HG02623 (cell line): ENCODE measurements at regions not wholly inside any gene's neighbourhood (a gene's known extent, or its start where the extent isn't known, plus 50 kb on each side); places are given as distances from the start of the nearest gene placed in this dataset.

Experiments used
- ATAC-seq: cut with Tn5 transposase; IDR thresholded peaks from one replicate; pipeline ENCODE4 v1.9.1; 2021; ENCODE audit warnings: moderate library complexity; ENCODE audit not compliant: unreplicated experiment

DNA sequence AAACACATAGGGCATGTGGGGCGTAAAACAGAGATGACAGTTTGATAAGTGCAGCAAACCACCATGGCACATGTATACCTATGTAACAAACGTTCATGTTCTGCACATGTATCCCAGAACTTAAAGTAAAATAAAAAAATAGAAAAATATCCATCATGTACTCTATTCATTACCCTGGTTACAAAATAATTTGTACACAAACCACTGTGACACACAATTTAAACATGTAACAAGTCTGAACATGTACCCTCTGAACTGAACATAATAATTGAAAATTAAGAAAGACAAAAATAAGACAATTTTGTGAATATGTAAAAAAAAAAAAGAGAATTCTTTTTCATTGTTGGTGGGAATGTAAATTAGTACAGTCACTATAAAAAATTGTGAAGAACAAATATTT lies 379.2 kb downstream of the KDM5D start:
- no peak for ATAC-seq

- ATAC-seq = peak; percentile 38
Measured at GRCh38 chrY:19357249-19357648, 387.3 kb downstream of the KDM5D start.

DNA sequence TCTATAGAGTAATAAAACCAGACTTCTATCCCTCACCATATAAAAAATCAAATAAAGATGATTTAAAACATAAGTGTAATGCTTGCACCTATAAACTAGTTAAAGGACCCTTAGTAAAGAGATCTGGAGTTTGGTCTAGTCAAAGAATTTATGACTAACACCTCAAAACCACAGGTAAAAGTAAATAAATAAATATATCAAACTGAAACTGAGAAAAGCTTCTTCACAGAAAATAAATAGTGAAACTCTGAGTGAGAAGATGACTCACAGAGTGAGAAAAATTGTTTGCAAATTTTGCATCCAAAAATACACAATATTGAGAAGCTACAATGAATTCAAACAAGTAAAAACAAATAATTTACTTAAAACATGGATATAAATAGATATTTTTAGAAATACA lies 387.8 kb downstream of the KDM5D start:
- peak; percentile 73 for ATAC-seq

- no peak for ATAC-seq
Measured at GRCh38 chrY:19354857-19355173, 389.7 kb downstream of the KDM5D start.

GRCh38 chrY:19354061-19354856 lies 390.3 kb downstream of the KDM5D start:
- ATAC-seq = no peak

DNA sequence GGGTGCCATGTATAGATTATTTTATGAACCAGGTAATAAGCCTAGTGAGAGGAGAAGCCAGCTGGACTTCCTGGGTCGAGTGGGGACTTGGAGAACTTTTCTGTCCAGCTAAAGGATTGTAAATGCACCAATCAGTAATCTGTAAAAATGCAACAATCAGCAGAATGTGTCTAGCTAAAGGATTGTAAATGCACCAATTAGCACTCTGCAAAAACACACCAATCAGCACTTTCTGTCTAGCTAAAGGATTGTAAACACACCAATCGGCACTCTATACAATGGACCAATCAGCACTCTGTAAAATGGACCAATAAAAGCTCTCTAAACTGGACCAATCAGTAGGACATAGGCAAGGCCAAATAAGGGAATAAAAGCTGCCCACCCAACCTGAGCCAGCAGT lies 392.9 kb downstream of the KDM5D start:
- ATAC-seq = no peak

- no peak for ATAC-seq
Measured at GRCh38 chrY:19321701-19322100, 422.8 kb downstream of the KDM5D start.

DNA sequence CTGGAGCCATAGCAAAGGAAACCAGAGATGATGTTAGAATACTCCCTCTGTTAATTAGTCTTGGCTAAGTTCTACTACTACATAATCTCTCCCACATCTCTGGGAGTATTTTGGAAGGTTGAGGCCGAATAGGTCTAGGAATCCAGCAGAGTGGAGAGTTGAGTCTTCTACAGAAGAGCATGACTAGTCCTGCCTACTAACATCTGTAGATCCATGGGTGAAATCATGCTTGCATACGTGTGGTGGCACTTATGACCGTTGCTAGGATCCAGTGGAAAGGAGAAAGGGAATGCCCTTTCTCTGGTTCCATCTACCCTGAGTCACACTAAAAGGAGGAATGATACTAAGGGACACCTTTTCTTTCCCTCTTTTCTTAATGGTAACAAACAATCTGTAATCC lies 425.4 kb downstream of the KDM5D start:
- ATAC-seq = no peak

DNA sequence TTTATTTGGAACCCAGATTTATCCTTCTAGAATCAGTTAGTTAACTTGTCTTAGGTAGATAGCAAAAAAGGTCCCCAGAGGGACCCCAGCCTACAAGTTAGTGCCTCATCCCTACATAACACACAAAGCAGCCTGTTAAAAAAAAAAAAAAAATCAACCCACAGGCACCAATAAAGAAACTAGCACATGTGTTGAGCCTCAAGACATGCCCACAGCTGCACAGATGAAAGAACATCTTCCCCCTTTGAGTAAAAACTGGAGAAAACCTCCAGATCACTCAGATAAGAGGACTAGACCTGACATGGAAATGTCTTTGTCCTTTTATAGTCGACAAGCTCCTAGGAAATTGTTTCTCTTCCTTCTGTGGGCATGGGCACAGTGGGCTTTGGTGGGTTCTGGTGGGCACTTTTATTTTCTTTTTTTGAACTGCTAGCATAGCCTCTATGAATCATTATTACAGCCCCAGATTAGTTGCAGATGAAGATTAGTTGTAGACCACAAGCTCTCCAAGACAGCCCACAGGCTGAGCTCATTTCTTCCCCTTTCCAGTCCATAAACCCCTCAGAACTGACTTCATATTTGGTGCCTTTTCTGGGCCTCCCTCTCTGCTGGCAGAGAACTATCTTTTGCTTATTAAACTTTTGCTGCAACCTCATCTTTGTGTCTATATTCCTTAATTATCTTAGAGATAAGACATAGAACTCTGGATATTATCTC lies 427.1 kb downstream of the KDM5D start:
- ATAC-seq = no peak

GRCh38 chrY:19307627-19308026 lies 436.9 kb downstream of the KDM5D start:
- no peak for ATAC-seq

- ATAC-seq = no peak
Measured at GRCh38 chrY:19303136-19303535, 441.4 kb downstream of the KDM5D start.

GRCh38 chrY:19290925-19291324 lies 453.6 kb downstream of the KDM5D start:
- ATAC-seq = no peak

DNA sequence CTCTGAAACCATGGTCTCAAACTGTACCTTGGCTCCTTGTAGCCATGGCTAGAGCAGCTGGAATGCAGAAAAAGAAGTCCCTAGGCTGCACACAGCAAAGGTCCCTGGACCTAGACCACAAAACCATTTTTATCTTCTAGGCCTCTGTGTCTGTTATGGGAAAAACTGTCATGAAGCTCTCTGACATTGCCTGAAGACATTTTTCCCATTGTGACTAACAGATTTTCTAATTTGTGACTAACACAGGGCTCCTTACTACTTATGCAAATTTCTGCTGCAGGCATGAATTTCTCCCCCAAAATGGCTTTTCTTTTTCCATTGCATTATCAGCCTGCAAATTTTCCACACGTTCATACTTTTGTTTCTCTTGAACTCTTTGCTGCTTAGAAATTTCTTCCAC lies 470.4 kb downstream of the KDM5D start:
- ATAC-seq = no peak

- ATAC-seq = no peak
Measured at GRCh38 chrY:19268331-19268730, 476.2 kb downstream of the KDM5D start.

- ATAC-seq = no peak
Measured at GRCh38 chrY:19265404-19265803, 479.1 kb downstream of the KDM5D start.

GRCh38 chrY:19262310-19262709 lies 482.2 kb downstream of the KDM5D start:
- ATAC-seq = no peak

- ATAC-seq = no peak
Measured at GRCh38 chrY:19232276-19232994, 458.9 kb upstream of the HSFY2 start.

DNA sequence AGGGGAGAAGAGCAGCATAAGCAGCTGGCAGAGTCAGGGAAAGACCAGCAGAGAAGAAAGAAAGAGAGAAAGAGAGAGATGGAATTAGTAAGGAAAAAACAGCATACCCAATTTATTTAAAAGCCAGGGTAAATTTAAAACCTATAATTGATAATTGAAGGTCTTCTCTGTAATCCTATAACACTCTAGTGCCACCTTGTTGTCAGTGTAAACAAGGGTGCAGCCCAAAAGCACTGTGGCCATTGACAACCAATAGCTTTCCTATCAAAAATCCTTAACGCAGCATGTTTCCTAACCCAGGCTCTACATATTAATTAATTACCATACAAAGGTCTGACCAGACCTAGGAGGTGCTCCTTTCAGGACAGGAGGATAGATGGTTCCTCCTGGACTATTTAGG lies 447.2 kb upstream of the HSFY2 start:
- no peak for ATAC-seq

DNA sequence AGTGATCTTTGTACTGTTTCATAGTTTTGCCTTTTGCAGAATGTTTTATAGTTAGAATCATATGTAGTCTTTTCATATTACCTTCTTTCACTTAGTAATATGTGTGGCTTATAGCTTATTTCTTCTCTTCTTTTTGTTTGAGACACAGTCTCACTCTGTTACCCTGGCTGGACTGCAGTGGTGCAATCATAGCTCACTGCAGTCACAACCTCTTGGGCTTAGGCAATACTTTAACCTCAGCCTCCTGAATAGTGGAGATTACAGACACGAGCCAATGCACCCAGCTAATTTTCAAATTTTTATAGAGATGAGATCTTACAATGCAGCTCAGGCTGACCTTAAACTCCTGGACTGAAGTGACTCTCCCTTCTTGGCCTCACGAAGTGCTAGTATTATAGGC lies 435.4 kb upstream of the HSFY2 start:
- ATAC-seq = no peak

DNA sequence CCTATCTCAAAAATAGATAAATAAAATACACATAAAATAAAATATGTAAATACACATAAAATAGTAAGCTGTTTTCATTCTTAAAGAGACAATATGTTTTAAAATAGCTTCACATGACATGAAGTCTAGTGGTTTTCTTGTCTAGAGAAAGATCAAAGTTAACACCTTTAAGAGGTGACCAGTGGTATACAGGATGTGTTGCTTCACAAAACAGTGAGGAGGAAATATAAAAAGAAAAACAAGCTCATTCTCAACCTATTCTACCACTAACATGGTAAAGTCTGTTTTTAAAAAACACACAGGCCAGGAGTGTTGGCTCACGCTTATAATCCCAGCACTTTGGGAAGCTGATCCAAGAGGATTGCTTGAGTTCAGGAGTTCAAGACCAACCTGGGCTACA lies 433.5 kb upstream of the HSFY2 start:
- no peak for ATAC-seq

DNA sequence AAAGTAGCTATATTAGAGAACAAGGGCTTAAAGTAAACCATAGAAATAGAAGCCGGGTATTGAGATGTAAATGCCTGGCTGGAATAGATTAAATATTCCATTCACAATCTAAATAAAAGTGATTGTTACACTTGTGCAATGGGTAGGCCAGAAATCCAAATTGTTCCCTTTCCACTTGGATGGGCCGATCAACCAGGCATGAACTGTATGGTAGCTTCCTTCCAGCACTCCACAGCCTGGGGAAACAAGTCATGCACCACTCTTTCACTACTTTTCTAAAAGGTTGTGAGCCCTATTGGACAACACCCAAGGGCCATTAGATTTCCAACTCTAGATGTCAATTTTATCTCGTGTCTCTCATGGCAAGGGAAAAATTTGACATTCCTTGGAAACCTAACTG lies 407.3 kb upstream of the HSFY2 start:
- ATAC-seq = no peak

GRCh38 chrY:19168202-19168565 lies 394.6 kb upstream of the HSFY2 start:
- ATAC-seq = no peak
